Small intestine (tissue), 7 donors: ENCODE measurements at regions not wholly inside any gene's neighbourhood (a gene's known extent, or its start where the extent isn't known, plus 50 kb on each side); places are given as distances from the start of the nearest gene placed in this dataset.

ENCODE experiments used
- DNase-seq, 2 donors: peaks; one replicate each; pipeline versions ENCODE4 v3.0.0 to v3.0.0-alpha.2; 2013
- FAIRE-seq: peaks from 2 replicates; lab custom pipeline; 2012; peaks lifted over from hg19 to GRCh38; lab: Jason Lieb, UNC
- H3K27ac ChIP-seq, 3 donors: one replicate each; pipeline ENCODE4 v1.5.1; 2013; ENCODE audit warnings: low read length in 2 of 3, mild to moderate bottlenecking in 2 of 3, control low read depth in 1 of 3, inconsistent platforms in 1 of 3, low read depth in 1 of 3, moderate library complexity in 1 of 3
- H3K27me3 ChIP-seq, 3 donors: one replicate each; pipeline ENCODE4 v1.6.1; 2013; ENCODE audit warnings: low read length in 3 of 3, inconsistent platforms in 1 of 3; ENCODE audit not compliant: control insufficient read depth in 3 of 3, insufficient read depth in 3 of 3
- H3K36me3 ChIP-seq, 3 donors: one replicate each; pipeline ENCODE4 v1.6.1; 2013; ENCODE audit warnings: low read length in 3 of 3, inconsistent platforms in 1 of 3, low read depth in 1 of 3, mild to moderate bottlenecking in 1 of 3, moderate library complexity in 1 of 3; ENCODE audit not compliant: control insufficient read depth in 3 of 3, insufficient read depth in 2 of 3
- H3K4me1 ChIP-seq, 3 donors: one replicate each; pipeline ENCODE4 v1.6.1; 2013; ENCODE audit warnings: low read length in 2 of 3, inconsistent platforms in 1 of 3, low read depth in 1 of 3, mild to moderate bottlenecking in 1 of 3, moderate library complexity in 1 of 3; ENCODE audit not compliant: control insufficient read depth in 3 of 3, insufficient read depth in 2 of 3
- H3K4me3 ChIP-seq, 3 donors: one replicate each; pipeline ENCODE4 v1.5.1; 2013; ENCODE audit warnings: low read length in 3 of 3, control low read depth in 1 of 3, inconsistent platforms in 1 of 3, low read depth in 1 of 3, mild to moderate bottlenecking in 1 of 3, moderate library complexity in 1 of 3
- H3K9me3 ChIP-seq, 2 donors: one replicate each; pipeline ENCODE4 v1.6.1; 2013; ENCODE audit warnings: low read depth in 1 of 2, low read length in 1 of 2; ENCODE audit not compliant: control insufficient read depth in 2 of 2, insufficient read depth in 1 of 2
- WGBS, 3 donors: extraction: QIAGEN DNeasy Blood & Tissue Kit; methylation state at CpG; one replicate each; pipeline ENCODE4 v1.1.7; 2013; 5-methylcytosine and 5-hydroxymethylcytosine counted together
- donor health status: healthy with polysubstance abuse.
- donor health status: control.
- donor health status: control.
- donor health status: Bipolar disorder and iron deficiency.
- donor health status: healthy.

DNA sequence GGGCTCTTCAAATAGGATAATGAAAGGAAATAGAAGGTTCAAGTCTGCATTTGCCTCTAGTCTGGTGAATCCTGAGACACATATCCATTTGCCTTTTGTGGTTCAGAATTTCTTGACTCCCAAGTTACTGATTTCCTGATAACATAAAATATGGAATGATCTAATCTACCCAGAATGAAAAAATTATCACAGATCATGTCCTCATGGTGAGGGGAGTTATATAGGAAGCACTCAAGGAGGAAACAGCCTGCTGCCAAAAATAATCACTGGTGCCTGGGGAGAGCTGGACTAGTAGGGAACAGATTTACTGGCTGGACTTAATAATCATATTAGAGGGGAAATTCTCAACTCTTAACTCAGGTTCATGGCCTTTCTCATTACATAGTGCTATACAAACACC, 95.5 kb upstream of the STK17B start:
- FAIRE-seq: no peak
- H3K4me3 ChIP-seq: no peak overlapping the region
- no peaks in the 10 kb centered on the region for H3K27me3 ChIP-seq
- no peak for DNase-seq
- H3K27ac ChIP-seq: no peak overlapping the region
- H3K4me1 ChIP-seq: peaks cover 3 to 25% (median 19%) of the 10 kb centered on the region in 3 donors
- no peaks in the 10 kb centered on the region for H3K9me3 ChIP-seq
- H3K36me3 ChIP-seq: no peaks in the 10 kb centered on the region

GRCh38 chr2:196268025-196268424, 96.6 kb upstream of the STK17B start:
- FAIRE-seq: peak; percentile 41
- H3K27ac ChIP-seq: peak overlapping the region in 1 of 3 donors; percentile 64
- H3K9me3 ChIP-seq: no peaks in the 10 kb centered on the region
- no peaks in the 10 kb centered on the region for H3K27me3 ChIP-seq
- H3K4me3 ChIP-seq: no peak overlapping the region
- peaks cover 2 to 25% (median 19%) of the 10 kb centered on the region in 3 donors for H3K4me1 ChIP-seq
- peak in 1 of 2 donors; percentile 29 for DNase-seq
- WGBS, 3 donors: 10 to 15% (median 13%) methylated on average over 1 of the region's 1 CpG
- H3K36me3 ChIP-seq: no peaks in the 10 kb centered on the region

GRCh38 chr2:196268538-196269338, 97.4 kb upstream of the STK17B start:
- WGBS, 3 donors: 31 to 45% (median 37%) methylated on average over 8 of the region's 8 CpGs
- DNase-seq (peak in 1 of 2 donors; percentile 64), FAIRE-seq (no peak)

DNA sequence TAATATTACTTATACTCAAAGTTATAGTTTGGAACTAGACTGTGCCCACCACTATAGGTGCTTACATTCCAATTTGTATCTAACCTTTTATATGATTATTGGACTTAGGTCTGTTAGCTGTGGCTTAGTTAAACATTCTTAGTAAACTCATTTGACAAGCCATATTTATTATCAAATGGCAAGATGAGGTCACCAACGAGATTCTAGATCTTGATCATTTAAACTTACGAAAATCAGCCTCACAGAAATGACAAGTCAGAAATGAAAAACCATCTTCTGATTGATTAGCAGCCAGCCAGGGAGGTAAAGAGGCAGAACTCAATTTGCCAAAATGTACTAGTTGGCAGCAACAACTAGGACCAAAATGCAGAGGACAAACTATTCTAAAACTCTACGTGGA, 100.4 kb upstream of the STK17B start:
- Histone ChIP-seq H3K36me3 (no peaks in the 10 kb centered on the region), H3K4me3 (no peak overlapping the region), H3K9me3 (no peaks in the 10 kb centered on the region), H3K27ac (no peak overlapping the region), H3K4me1 (peaks cover 10 to 49% (median 23%) of the 10 kb centered on the region in 3 donors), H3K27me3 (no peaks in the 10 kb centered on the region)
- DNase-seq (peak; percentile 26 to 70), FAIRE-seq (peak; percentile 57)
- WGBS, 3 donors: 31 to 66% (median 45%) methylated on average over 3 of the region's 3 CpGs

More at GRCh38 chr2:196268538-196269338, 97.4 kb upstream of the STK17B start:
- peaks cover 2 to 25% (median 17%) of the 10 kb centered on the region in 3 donors for H3K4me1 ChIP-seq
- peak overlapping the region in 2 of 3 donors; percentile 31 to 48 for H3K27ac ChIP-seq
- H3K9me3 ChIP-seq: no peaks in the 10 kb centered on the region
- no peaks in the 10 kb centered on the region for H3K36me3 ChIP-seq
- H3K4me3 ChIP-seq: no peak overlapping the region
- no peaks in the 10 kb centered on the region for H3K27me3 ChIP-seq

DNA sequence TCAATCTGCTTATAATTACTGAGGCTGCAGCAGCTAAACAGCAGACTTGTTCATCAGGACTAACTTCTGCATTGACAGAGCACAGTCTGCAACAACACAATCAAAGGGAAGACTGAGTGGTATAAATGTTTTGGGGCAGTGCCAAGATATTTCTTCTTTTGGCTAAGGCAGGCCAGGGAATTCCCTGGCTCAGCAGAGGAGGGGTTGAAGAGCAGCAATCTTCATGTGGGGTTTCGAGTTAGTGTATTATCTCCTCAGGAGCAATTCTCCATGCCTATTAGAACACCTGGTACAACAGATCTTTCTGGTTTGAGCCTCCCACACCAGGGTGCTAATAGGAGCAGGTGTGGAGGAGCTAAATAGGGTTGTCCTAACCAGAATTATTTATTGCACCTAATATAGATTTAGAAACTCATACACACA, 103.0 kb upstream of the STK17B start:
- Histone ChIP-seq H3K4me3 (no peak overlapping the region), H3K9me3 (no peaks in the 10 kb centered on the region), H3K27me3 (no peaks in the 10 kb centered on the region), H3K4me1 (peaks cover 10 to 46% (median 15%) of the 10 kb centered on the region in 3 donors), H3K27ac (peak overlapping the region; percentile 28 to 68 (median 51)), H3K36me3 (no peaks in the 10 kb centered on the region)
- no peak for FAIRE-seq
- WGBS, 3 donors: 0 to 26% (median 6%) methylated on average over 1 of the region's 1 CpG
- peak; percentile 56 to 81 for DNase-seq

DNA sequence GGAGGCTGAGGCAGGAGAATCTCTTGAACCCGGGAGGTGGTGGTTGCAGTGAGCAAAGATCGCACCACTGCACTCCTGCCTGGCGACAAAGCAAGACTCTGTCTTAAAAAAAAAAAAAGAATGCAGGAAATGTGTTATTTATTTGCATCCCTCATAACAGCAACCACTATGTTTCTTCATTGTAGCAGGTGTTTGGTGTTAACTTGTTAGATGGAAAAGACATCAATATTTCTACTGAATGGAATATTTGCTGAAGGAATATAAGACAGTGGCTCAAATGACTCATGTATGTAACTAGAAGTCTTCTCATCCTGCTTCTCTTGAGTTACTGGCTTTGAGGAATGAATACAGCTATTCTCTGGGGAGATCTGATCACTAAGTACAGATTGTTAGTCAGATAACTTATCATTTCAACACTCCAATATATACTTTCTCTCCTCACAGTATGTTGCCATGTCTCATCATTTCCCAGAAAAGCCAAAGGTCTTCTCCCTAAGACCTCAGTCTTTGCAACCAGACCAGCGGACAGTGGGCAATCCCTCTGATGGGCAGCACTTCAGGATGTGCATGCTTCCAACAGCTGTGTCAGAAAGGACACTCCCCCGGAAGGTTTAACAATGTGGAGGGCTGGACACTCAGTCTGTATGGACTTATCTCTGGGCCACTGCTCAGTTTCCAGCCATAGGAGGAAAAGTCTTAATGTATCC, 104.4 kb upstream of the STK17B start:
- Histone ChIP-seq H3K27me3 (no peaks in the 10 kb centered on the region), H3K4me1 (peaks cover 10 to 40% (median 11%) of the 10 kb centered on the region in 3 donors), H3K9me3 (no peaks in the 10 kb centered on the region), H3K4me3 (peak overlapping the region in 1 of 3 donors; percentile 35), H3K27ac (peak overlapping the region; percentile 68 to 85 (median 84)), H3K36me3 (no peaks in the 10 kb centered on the region)
- WGBS, 3 donors: 23 to 47% (median 23%) methylated on average over 5 of the region's 5 CpGs
- no peak for DNase-seq
- FAIRE-seq: no peak

DNA sequence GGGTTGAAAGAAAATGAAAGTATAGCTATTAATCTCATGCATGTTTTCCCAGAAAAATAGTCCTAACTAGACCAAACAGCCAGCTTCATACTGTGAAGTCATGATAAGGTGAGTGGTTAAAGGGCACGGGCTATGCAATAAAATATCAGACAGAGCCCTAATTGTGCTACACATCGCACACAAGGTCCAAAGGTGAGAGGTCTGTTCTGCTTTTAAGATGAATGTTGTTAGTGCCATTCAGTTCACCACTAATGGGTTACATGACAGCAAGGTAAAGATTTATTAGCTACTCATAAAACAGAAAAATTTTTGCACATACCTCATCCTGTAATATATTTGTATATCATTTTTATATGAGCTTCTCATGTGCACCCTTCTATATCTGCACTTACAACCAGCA, 105.0 kb upstream of the STK17B start:
- peak overlapping the region in 2 of 3 donors; percentile 68 to 85 for H3K27ac ChIP-seq
- H3K27me3 ChIP-seq: no peaks in the 10 kb centered on the region
- FAIRE-seq (peak; percentile 88), DNase-seq (peak; percentile 91 to 97)
- H3K9me3 ChIP-seq: no peaks in the 10 kb centered on the region
- WGBS, 3 donors: 2 to 30% (median 11%) methylated on average over 2 of the region's 2 CpGs
- H3K4me1 ChIP-seq: peaks cover 7 to 40% (median 10%) of the 10 kb centered on the region in 3 donors
- H3K36me3 ChIP-seq: no peaks in the 10 kb centered on the region
- no peak overlapping the region for H3K4me3 ChIP-seq

DNA sequence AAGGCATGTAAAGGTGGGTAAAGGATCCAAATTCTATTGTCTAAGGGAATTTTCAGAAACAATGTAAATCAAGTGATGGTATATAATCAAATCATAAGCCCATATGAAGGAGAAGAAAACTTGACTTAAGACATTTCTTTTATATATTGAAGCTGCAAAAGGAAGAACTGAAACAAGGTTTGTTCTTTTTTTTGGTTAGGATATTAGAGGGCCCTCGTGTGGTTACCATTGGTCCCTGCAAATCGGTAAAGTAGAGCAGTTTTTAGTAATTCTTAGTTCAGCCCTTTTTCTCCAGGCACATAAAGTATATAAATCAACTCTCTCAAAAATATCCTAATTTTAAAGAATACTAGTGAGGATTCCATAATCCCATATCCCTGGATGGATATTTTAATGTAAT, 105.6 kb upstream of the STK17B start:
- Histone ChIP-seq H3K36me3 (no peaks in the 10 kb centered on the region), H3K27ac (peak overlapping the region in 1 of 3 donors; percentile 42), H3K9me3 (no peaks in the 10 kb centered on the region), H3K4me1 (peaks cover 6 to 35% (median 9%) of the 10 kb centered on the region in 3 donors), H3K4me3 (no peak overlapping the region), H3K27me3 (no peaks in the 10 kb centered on the region)
- FAIRE-seq: peak; percentile 44
- DNase-seq: peak; percentile 39 to 48
- WGBS, 3 donors: 34 to 36% (median 35%) methylated on average over 2 of the region's 2 CpGs
